HL-60 (cell line): ENCODE measurements at regions not wholly inside any gene's neighbourhood (a gene's known extent, or its start where the extent isn't known, plus 50 kb on each side); places are given as distances from the start of the nearest gene placed in this dataset.

Experiments used
- DNase-seq, 2 experiments: peaks; one replicate each; pipeline ENCODE4 v3.0.0-alpha.2; 2010 to 2020; ENCODE audit warnings: low read depth in 1 of 2, low spot score in 1 of 2
- H3K27ac ChIP-seq: fragments of 250-450 bp; sonication (Bioruptor Pico); replicated peaks from 2 replicates; pipeline ENCODE4 v1.5.1; 2020; ENCODE audit warnings: mild to moderate bottlenecking, moderate library complexity
- H3K27me3 ChIP-seq: fragments of 250-450 bp; sonication (Bioruptor Pico); 2 replicates; pipeline ENCODE4 v1.5.1; 2021; ENCODE audit warnings: mild to moderate bottlenecking, moderate library complexity; ENCODE audit not compliant: insufficient read depth, poor library complexity, severe bottlenecking
- H3K4me3 ChIP-seq: replicated peaks from 2 replicates; pipeline ENCODE4 v1.5.1; 2011; ENCODE audit warnings: mild to moderate bottlenecking, control low read depth, low read length; ENCODE audit not compliant: insufficient read depth
- GABPA ChIP-seq: IDR thresholded peaks from 2 replicates; pipeline ENCODE4 v1.6.1; 2012; ENCODE audit warnings: low read depth
- POLR2AphosphoS5 ChIP-seq: IDR thresholded peaks from 2 replicates; pipeline ENCODE4 v1.6.1; 2012; ENCODE audit warnings: low read depth
- SPI1 ChIP-seq: IDR thresholded peaks from 2 replicates; pipeline ENCODE4 v1.6.1; 2012; ENCODE audit warnings: low read depth, mild to moderate bottlenecking, borderline replicate concordance
- TF ChIP-seq, protein P1 (sequence below): IDR thresholded peaks from 2 replicates; pipeline ENCODE4 v1.6.1; 2012; ENCODE audit warnings: low read depth; ENCODE audit not compliant: insufficient replicate concordance
- TF ChIP-seq, protein P2 (sequence below): IDR thresholded peaks from one replicate; pipeline ENCODE4 v1.5.1; 2011; ENCODE audit warnings: low read length, control low read depth, inconsistent platforms; ENCODE audit not compliant: insufficient read depth

DNA sequence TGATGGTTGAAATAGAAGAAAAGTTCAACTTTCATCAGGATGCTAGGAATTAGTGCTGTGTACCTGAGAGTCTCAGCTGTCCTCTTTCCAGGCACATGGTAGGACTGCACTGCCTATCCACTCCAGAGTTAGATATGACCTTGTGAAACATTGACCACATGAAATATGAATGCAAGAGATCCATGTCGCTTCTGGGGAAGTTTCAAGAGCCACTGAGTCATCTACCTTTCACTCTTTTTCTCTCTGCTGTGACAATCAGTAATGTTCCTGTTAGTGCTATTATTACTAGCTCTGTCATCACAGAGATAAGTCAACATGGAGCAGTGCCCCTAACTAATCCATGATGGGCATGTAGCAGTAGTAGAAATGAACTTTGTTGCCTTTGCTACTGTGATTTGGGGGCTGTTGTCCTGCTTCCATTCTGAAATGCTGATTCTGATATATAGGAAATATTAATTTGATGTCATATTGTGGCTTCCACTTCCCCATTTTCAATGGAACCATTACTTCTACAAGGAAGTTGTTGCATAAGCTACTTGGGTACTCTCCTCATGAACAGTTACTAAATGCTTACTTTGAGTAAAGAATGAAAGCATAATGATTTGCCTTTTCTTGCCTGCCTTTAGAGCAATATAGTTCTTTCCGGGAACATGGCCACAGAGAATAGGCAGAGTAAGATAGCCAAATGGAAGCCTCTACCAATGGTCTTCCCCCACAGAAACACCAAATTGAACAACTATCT lies 192.8 kb upstream of the ZNF521 start:
- no peaks in the 10 kb centered on the region for H3K27me3 ChIP-seq
- H3K27ac ChIP-seq, result no peak overlapping the region
- no peak overlapping the region for H3K4me3 ChIP-seq
- TF ChIP-seq, protein P1, sequence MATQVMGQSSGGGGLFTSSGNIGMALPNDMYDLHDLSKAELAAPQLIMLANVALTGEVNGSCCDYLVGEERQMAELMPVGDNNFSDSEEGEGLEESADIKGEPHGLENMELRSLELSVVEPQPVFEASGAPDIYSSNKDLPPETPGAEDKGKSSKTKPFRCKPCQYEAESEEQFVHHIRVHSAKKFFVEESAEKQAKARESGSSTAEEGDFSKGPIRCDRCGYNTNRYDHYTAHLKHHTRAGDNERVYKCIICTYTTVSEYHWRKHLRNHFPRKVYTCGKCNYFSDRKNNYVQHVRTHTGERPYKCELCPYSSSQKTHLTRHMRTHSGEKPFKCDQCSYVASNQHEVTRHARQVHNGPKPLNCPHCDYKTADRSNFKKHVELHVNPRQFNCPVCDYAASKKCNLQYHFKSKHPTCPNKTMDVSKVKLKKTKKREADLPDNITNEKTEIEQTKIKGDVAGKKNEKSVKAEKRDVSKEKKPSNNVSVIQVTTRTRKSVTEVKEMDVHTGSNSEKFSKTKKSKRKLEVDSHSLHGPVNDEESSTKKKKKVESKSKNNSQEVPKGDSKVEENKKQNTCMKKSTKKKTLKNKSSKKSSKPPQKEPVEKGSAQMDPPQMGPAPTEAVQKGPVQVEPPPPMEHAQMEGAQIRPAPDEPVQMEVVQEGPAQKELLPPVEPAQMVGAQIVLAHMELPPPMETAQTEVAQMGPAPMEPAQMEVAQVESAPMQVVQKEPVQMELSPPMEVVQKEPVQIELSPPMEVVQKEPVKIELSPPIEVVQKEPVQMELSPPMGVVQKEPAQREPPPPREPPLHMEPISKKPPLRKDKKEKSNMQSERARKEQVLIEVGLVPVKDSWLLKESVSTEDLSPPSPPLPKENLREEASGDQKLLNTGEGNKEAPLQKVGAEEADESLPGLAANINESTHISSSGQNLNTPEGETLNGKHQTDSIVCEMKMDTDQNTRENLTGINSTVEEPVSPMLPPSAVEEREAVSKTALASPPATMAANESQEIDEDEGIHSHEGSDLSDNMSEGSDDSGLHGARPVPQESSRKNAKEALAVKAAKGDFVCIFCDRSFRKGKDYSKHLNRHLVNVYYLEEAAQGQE, result no peak
- peak; percentile 74; the same call in 1 of the 2 replicates for TF ChIP-seq SPI1
- DNase-seq, result no peak

DNA sequence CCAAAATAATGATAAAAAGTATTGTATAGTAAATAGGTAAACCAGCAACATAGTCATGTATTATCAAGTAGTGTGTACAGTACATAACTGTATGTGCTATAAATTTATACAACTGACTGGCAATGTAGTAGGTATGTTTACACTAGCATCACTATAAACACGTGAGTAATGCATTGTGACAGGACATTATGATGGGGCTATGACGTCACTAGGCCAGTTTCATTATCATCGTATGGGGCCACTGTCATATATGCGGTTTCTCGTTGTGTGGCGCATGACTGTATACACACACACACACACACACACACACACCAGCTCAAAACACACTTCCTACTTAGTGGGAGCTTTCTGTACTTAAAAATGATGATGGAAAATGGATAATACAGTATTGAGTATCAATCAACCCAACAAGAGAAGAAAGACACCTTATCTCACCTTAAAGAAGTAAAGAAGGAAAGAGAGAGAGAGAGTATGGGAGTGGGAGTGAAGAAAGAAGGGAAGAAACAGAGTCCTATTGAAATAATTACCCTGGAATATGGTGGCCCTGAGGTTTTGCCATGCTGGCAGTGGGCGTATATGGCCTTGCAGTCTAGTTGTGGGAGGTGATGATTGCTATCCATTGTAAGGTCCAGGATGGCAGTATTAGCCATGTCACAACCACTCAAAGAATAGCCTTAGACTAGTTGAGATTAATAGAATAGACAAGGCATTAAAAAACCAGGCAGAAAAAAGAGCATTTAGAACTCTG lies 186.4 kb upstream of the ZNF521 start:
- TF ChIP-seq GABPA (no peak), SPI1 (no peak), POLR2AphosphoS5 (no peak)
- TF ChIP-seq, protein P1, result no peak
- TF ChIP-seq, protein P2, sequence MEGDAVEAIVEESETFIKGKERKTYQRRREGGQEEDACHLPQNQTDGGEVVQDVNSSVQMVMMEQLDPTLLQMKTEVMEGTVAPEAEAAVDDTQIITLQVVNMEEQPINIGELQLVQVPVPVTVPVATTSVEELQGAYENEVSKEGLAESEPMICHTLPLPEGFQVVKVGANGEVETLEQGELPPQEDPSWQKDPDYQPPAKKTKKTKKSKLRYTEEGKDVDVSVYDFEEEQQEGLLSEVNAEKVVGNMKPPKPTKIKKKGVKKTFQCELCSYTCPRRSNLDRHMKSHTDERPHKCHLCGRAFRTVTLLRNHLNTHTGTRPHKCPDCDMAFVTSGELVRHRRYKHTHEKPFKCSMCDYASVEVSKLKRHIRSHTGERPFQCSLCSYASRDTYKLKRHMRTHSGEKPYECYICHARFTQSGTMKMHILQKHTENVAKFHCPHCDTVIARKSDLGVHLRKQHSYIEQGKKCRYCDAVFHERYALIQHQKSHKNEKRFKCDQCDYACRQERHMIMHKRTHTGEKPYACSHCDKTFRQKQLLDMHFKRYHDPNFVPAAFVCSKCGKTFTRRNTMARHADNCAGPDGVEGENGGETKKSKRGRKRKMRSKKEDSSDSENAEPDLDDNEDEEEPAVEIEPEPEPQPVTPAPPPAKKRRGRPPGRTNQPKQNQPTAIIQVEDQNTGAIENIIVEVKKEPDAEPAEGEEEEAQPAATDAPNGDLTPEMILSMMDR, result no peak
- H3K27ac ChIP-seq, result no peak overlapping the region
- no peaks in the 10 kb centered on the region for H3K27me3 ChIP-seq
- H3K4me3 ChIP-seq, result no peak overlapping the region
- no peak for DNase-seq

DNA sequence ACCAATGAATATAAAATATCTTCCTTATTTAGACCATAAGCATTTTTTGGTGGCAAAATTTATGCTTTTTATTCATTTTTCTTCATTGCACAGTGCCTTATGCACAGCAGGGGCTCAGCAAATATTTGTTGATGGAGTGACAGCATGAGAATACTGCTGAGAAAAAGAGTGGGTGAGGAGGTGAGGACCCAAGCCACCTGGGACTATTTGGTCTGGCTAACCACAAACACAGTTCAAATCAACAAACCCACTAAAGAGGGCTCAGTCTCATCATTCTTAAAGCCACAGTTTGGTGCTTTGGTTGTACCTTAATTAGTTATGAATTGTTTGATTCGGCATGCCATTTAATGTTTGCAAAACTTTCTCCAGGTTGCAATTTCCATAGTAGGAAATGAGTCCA lies 183.5 kb upstream of the ZNF521 start:
- TF ChIP-seq, protein P2, result no peak
- no peak for TF ChIP-seq SPI1
- no peak overlapping the region for H3K4me3 ChIP-seq
- no peak for DNase-seq
- H3K27ac ChIP-seq, result no peak overlapping the region
- no peaks in the 10 kb centered on the region for H3K27me3 ChIP-seq

DNA sequence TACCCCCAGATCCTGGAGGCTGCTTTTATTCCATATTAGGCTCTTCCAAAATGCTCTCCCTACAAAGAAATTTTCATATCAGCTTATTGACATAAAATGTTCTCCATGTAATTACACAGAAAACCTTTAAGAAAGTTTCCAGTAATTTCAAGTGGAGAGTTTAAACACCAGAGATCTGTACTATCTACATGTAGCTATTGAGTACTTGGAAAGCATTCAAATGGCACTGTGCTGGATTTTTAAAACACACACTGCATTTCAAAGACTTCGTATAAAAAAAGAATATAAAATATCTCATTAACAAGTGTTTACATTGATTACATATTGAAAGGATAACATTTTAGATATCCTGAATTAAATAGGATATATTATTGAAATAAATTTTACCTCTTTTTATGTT lies 182.4 kb upstream of the ZNF521 start:
- no peaks in the 10 kb centered on the region for H3K27me3 ChIP-seq
- no peak overlapping the region for H3K27ac ChIP-seq
- no peak for DNase-seq
- no peak for TF ChIP-seq GABPA
- TF ChIP-seq, protein P2, result no peak
- TF ChIP-seq POLR2AphosphoS5, result no peak
- no peak for TF ChIP-seq SPI1
- TF ChIP-seq, protein P1, result no peak
- H3K4me3 ChIP-seq, result no peak overlapping the region
